ENCODE measurements at regions not wholly inside any gene's neighbourhood (a gene's known extent, or its start where the extent isn't known, plus 50 kb on each side); places are given as distances from the start of the nearest gene placed in this dataset.

- POLR2A ChIA-PET: no interaction called here
- no peak overlapping the region for H3K4me3 ChIP-seq (ENCODE audit: low read depth, low read length)
- DNase-seq (ENCODE audit: low read depth): no peak
- no peaks in the 10 kb centered on the region for H3K36me3 ChIP-seq (ENCODE audit: control insufficient read depth, insufficient read depth, low read length)
- no peak for TF ChIP-seq CTCF (IDR thresholded peaks at IDR 0.05; ENCODE audit: insufficient read depth, low read depth, low read length)
- no peaks in the 10 kb centered on the region for H3K27me3 ChIP-seq (ENCODE audit: control insufficient read depth, insufficient read depth, low read length)
- CTCF ChIA-PET: interaction anchor here (2.0 kb wide), 1 partner anchor 22 kb away, joined by 9 read pairs; no protein-coding TSS in a partner anchor
Observed at GRCh38 chr22:36088292-36088691, 59.7 kb upstream of the RBFOX2 start.

- Histone ChIP-seq H3K4me3 (ENCODE audit: low read depth, low read length) (no peak overlapping the region), H3K36me3 (ENCODE audit: control insufficient read depth, insufficient read depth, low read length) (no peaks in the 10 kb centered on the region), H3K27me3 (ENCODE audit: control insufficient read depth, insufficient read depth, low read length) (no peaks in the 10 kb centered on the region)
- TF ChIP-seq CTCF (IDR thresholded peaks at IDR 0.05; ENCODE audit: insufficient read depth, low read depth, low read length): no peak
- ChIA-PET POLR2A (no interaction called here), CTCF (interaction anchor here (1.7 to 2.0 kb wide), 2 partner anchors 22 kb away, joined by 5 to 9 read pairs; no protein-coding TSS in a partner anchor)
- DNase-seq (ENCODE audit: low read depth): no peak
Observed at GRCh38 chr22:36087784-36088183, 59.2 kb upstream of the RBFOX2 start.

GRCh38 chr22:36086629-36087254, 58.1 kb upstream of the RBFOX2 start:
- POLR2A ChIA-PET: no interaction called here
- CTCF ChIA-PET: interaction anchor here (1.7 kb wide), 1 partner anchor 21 kb away, joined by 5 read pairs; no protein-coding TSS in a partner anchor
- no peak overlapping the region for H3K4me3 ChIP-seq (ENCODE audit: low read depth, low read length)

GRCh38 chr22:36086170-36086490, 57.5 kb upstream of the RBFOX2 start:
- CTCF ChIA-PET: interaction anchor here (1.3 to 1.7 kb wide), 2 partner anchors 20 to 38 kb away, joined by 3 to 5 read pairs; no protein-coding TSS in a partner anchor
- Histone ChIP-seq H3K4me3 (ENCODE audit: low read depth, low read length) (no peak overlapping the region), H3K27me3 (ENCODE audit: control insufficient read depth, insufficient read depth, low read length) (no peaks in the 10 kb centered on the region), H3K36me3 (ENCODE audit: control insufficient read depth, insufficient read depth, low read length) (no peaks in the 10 kb centered on the region)
- no peak for DNase-seq (ENCODE audit: low read depth)
- no peak for TF ChIP-seq CTCF (IDR thresholded peaks at IDR 0.05; ENCODE audit: insufficient read depth, low read depth, low read length)
- POLR2A ChIA-PET: no interaction called here

More at GRCh38 chr22:36086629-36087254, 58.1 kb upstream of the RBFOX2 start:
- no peaks in the 10 kb centered on the region for H3K27me3 ChIP-seq (ENCODE audit: control insufficient read depth, insufficient read depth, low read length)
- H3K36me3 ChIP-seq (ENCODE audit: control insufficient read depth, insufficient read depth, low read length): no peaks in the 10 kb centered on the region
- no peak for DNase-seq (ENCODE audit: low read depth)
- no peak for TF ChIP-seq CTCF (IDR thresholded peaks at IDR 0.05; ENCODE audit: insufficient read depth, low read depth, low read length)

GRCh38 chr22:36085476-36086169, 57.0 kb upstream of the RBFOX2 start:
- H3K4me3 ChIP-seq (ENCODE audit: low read depth, low read length): no peak overlapping the region
- H3K36me3 ChIP-seq (ENCODE audit: control insufficient read depth, insufficient read depth, low read length): no peaks in the 10 kb centered on the region
- no peak for TF ChIP-seq CTCF (IDR thresholded peaks at IDR 0.05; ENCODE audit: insufficient read depth, low read depth, low read length)
- ChIA-PET POLR2A (no interaction called here), CTCF (interaction anchor here (1.3 to 11.9 kb wide), 2 partner anchors 20 to 39 kb away, joined by 3 to 86 read pairs; no protein-coding TSS in a partner anchor)
- no peaks in the 10 kb centered on the region for H3K27me3 ChIP-seq (ENCODE audit: control insufficient read depth, insufficient read depth, low read length)
- DNase-seq (ENCODE audit: low read depth): no peak

All from BJ (cell line).